HG03039 (cell line): ENCODE measurements at regions not wholly inside any gene's neighbourhood (a gene's known extent, or its start where the extent isn't known, plus 50 kb on each side); places are given as distances from the start of the nearest gene placed in this dataset.
"Not testable (repeated sequence)": the region's sequence is repeated elsewhere in the genome, so short reads cannot be mapped to it uniquely, and the experiment has no call there.

Source experiments
- ATAC-seq: cut with Tn5 transposase; IDR thresholded peaks from one replicate; pipeline ENCODE4 v1.9.1; 2021; ENCODE audit warnings: mild to moderate bottlenecking, moderate library complexity; ENCODE audit not compliant: unreplicated experiment

DNA sequence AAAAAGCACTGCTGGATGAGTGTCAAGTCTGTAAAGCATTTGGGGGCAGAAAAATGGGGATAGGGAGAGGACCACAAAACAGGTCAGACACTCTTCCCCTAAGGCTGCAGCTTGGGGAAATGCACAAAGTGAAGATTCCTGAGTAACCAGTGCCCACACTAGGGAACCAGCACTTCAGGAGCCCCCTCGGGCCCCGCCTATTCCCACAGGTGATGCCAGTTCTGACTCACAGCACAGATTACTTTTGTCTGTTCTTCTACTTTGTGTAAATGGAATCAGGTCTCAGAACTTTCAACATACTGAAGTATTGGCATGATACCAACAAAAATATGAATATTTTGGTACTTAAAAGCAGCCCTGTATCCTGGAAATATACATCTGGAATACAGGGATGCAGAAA, 112.5 kb downstream of the ADRA2C start:
- ATAC-seq, result no peak

DNA sequence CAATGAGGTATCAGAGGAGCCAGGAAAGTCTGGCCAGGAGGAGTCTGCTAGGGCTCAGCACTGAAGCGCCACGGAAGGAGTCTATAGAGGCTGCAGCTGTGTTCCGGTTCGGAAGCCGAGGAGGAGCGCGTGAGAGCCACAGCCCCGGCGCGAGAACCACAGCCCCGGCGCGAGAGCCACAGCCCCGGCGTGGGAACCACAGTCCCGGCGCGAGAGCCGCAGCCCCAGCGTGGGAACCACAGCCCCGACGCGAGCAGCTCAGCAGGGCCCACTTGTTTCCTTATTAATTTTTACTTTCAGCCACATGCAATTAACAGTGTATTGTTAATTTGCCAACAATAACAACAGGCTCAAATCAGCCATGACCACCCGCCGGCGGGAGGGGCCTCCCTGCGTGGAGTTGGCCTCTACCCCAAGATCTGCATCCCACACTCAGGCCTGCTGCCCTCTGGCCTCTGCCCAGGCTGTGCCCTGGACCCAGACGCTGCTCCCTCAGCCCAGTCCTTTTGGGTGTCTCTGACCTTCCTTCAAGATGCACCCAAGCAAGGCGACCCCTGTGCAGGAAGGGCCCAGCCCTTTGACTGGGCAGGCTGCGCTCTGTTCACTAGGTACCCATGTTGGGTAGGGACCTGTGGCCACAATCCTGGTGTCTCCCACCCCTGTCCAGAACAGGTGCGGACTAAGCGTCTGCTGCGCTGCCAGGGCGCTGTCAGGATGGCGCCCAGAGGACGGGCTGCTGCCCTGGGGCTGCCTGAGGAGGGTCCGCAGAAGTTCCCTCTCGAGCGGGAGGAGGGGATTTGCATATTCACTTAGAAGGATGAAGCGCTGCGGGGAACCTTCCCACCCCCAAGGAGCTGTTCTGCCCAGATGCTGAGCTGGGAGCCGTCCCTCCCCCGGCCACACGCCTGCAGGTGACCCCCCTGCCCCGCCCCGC, 113.8 kb downstream of the ADRA2C start:
- ATAC-seq, result no peak

DNA sequence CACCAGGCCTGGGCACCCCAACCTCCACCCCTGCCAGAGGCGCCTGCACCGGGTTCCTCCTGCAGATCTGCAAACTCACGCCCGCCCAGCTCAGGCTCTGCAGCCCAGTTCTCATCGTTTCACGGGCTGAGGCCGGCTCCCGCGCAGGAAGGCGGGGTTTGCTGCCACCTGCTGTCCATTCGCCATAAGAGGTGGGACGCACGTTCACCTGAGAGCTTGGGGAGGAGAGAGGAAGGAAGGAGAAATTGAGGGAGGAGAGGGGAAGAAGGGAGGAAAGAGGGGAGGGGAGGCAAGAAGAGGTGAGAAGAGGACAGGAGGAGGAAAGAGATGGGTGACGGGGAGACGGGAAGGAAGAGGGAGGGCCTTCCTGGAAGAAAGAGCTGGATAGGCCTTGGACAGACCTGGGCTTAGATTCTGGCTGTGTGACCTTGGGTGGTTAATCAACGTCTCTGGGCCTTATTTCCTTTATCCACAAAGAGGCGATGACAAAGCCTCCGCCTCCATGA, 114.5 kb downstream of the ADRA2C start:
- no peak for ATAC-seq

DNA sequence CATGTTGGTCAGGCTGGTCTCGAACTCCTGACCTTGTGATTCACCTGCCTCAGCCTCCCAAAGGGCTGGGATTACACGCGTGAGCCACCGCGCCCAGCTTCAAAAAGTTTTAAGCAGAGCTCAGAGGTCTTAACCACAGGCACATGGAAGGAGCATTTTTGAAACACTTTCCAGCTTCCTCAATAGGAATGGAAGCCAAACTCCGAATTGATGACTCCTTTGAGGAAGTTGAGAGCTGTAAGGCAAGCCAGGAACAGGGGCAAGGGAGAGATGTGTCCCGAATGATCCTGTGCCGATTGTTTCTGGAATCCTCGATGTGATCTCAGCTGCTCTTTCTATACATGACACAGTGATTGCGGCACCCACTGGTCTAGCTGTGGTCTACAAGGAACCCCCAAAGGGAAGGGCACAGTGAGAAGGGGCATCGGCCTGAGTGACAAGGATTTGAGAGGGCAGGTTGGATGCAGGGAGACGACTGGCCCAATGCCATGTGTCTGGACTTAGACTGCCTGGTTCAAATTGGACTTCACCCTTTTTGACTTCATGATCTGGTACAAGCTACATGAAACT, 116.2 kb downstream of the ADRA2C start:
- ATAC-seq, result not testable (repeated sequence)

DNA sequence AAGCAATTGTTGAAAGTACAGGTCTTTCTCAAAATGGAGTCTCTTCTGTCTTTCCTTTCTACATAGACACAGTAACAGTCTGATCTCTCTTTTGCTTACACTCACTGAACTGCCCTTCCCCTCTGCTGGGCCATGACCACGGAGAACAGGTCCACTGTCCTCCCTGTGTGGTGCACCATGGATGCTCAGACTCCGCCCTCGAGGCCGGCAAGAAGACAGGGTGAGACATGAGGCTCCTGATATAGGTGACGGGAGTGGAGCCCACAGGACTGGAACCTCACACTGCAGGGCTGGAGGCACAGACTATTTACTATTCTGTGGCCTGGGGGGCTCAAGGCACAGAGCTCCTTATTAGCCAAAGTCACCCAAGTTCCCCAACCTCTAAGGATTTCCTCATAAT, 118.1 kb downstream of the ADRA2C start:
- ATAC-seq, result not testable (repeated sequence)

DNA sequence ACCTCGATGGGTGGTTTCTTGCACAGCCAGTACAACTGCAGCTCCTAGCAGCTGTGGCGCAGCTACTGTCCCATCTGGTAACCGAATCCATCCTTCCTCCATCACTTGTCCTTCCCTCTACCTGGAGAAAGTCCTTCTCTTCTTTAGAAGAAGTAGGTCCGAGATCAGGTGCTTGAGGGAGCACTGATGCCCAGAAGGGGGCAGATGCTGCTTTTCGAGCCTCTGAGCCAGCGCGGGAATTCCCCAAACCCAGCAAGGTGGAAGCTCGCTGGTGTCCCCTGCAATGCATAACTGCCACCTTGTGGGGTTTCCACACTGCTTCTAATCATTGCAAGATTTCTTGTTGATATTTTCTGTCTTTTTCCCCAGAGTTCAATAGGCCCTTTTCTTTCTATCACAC, 127.4 kb downstream of the ADRA2C start:
- not testable (repeated sequence) for ATAC-seq

DNA sequence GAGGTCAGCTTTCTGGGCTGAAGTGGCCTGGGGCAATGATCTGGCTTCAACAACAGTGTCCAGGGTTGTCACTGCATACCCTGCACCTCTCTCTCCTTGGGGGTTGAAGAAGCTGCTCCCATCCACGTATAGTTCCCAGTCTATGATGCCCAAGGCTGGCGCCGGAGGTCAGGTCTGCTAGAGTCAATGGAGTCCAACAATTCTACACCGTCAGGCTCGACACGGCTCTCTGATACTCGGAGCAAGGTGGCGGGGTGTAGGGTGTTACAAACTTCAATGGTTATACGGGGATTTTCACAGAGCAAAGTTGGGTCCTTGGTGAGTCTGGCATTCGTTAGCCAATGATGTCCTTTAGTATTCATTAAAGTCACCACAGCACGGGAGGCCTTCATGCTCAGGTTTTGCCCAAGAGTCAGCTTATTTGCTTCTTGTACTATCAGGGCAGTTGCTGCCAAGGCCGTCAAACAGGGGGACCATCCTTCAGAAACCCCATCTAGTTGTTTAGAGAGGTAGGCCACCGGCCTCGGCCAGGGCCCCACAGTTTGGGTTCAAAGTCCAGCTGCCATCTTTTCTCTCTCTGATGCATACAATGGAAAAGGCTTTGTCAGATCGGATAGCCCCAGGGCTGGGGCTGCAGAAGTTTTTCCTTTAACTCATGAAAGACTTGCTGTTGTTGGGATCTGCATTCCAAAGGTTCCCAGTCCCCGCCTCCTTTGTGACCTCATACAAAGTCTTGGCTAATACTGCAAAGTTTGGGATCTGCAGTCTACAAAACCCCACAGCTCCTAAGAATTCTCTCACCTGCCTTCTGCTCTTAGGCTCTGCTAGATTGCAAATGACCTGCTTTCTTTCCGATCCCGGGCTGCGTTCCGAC, 128.1 kb downstream of the ADRA2C start:
- not testable (repeated sequence) for ATAC-seq

DNA sequence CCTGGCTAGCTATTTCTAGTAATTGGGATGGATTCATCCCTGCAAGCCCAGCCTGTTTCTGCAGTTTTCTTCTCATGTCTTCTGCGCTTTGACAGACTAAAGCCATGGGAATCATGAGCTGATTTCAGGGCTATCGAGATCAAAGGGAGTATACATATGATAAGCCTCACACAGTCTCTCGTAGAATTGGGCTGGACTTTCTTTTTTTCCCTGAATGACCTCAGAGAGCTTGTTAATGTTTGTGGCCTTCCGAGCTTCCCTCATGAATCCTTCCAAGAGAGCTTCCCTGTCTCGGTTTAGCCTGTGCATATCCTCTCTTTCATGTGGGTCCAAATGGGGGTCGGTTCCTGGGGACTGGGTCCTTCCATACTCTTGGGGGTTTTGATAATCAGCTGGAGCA, 130.3 kb downstream of the ADRA2C start:
- ATAC-seq, result no peak

DNA sequence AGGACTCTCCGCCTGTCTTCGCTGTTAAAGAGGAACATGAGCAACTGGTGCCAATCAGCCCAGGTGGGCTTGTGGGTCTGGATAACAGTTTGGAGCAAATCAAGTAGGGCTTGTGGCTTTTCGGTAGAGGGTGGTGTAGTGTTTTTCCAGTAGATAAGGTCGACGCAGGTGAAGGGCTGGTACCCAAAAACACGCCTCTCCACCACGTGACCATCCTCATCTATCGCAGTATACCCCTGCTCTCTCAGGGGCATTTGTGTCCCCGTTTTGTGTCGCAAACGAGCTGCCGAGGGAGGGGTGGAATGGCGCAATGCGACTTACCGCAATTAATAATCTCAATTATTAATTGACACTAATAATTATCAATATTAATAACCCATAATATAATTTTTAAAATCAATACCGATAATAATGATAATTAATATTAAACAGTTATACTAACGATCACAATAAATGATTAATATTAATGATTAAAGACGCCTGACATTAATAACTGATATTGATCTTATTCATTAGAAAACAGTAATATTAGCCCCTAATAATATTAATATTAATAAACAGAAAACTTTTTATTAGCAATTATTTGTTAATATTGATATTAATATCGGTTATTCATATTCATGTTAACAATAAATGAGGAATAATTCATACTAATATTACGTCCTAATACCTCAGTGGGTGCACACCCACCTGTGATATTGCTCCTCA, 130.8 kb downstream of the ADRA2C start:
- ATAC-seq, result not testable (repeated sequence)

DNA sequence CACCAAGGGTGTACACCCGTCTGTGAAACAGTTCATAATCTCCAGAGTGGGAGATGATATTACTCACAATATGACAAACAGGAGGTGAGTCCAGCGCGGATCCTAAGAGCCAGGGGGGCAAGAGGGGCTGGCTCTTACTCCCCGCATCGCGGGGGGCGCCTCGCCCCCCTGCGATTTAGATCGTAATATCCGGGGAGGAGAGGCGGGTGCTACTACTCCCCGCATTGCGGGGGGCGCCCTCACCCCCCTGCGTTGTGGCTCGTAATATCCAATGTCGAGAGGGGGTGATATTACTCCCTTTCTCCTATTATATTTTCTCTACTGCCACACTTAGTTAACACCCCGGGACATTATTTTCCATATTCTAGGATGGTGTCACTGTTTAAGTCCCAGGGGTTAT, 131.9 kb downstream of the ADRA2C start:
- no peak for ATAC-seq

DNA sequence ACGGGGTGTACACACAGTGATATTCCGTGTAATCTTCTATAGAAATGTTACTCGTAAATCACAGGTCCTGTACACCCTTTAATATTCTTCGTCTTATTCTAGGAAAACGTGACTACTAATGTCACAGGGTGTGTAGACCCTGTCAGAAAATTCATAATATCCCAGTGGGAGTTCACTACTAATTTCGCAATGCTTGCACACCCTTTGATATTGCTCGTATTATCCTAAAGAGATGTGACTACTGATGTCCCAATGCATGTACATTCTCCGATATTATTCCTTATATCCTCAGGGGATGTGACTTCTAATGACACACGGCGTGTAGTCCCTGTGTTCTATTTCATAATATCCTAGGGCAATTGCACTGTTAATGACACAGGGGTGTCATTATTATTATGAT, 132.7 kb downstream of the ADRA2C start:
- not testable (repeated sequence) for ATAC-seq

DNA sequence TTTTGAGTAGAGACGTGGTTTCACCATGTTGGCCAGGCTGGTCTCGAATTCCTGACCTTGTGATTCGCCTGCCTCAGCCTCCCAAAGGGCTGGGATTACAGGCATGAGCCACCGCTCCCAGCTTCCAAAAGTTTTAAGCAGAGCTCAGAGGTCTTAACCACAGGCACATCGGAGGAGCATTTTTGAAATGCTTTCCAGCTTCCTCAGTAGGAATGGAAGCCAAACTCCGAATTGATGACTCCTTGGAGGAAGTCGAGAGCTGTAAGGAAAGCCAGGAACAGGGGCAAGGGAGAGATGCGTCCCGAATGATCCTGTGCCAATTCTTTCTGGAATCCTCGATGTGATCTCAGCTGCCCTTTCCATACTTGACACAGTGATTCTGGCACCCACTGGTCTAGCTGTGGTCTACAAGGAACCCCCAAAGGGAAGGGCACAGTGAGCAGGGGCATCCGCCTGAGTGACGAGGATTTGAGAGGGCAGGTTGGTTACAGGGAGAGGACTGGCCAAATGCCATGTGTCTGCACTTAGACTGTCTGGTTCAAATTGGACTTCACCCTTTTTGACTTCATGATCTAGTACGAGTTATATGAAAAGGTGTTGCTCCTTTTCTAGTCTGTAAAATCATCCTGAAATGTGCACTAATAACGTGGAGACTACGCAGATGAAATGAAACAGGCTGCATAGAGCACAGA, 138.2 kb downstream of the ADRA2C start:
- ATAC-seq, result not testable (repeated sequence)

DNA sequence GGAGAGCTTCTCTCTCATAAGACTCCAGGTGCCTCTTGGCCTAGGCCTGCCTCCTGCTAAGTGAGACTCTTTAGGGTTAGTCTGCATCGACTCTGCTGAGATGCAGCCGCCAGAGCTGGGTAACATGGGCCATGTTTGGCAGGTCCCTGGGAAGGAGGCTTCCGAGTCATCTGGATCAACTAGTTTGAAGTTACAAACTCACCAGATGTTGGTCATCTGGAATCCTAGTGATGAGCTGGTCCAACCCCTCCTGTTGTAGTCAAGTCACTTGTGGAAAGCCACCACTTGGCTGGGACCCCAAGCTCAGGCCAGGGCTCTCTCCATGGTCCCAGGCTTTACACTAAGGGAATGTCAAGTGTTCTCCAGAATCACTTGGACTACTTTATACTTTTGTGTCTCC, 143.4 kb downstream of the ADRA2C start:
- not testable (repeated sequence) for ATAC-seq

DNA sequence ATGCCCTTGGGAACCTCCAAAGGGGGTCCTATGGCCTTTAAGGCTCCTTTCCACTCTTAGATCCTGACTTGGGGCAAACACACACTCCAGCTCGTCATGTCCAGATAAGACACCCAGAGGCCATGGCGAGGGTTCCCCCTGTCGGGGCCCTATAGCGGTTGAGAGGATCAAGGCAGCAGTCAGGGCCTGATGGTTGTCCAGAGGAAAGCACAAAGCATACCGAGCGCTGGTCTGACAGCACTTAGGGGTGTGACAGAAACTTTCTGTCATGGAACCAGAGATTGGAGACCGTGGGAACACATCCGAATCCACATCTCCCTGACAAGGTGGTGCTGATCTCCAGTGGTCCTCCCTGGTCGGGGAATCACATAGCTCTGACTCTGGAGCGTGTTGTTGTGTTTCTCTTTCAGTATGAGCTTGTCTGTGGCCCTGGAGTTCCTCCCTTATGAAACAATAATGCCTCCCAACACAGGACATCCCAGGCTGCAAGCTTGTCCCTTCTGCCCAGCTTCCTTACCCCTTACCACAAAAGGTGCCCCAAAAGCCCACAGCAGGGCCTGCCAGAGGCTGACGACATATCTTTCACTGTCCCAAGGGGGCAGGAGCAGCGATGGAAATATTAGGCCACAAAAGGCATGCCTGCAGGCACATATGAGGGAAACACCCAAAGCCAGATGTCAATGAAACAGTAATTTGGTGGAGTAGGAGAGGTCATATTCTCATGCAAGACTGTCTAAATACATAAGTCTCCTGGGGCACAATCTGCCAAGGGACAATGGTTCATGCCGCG, 144.2 kb downstream of the ADRA2C start:
- not testable (repeated sequence) for ATAC-seq

DNA sequence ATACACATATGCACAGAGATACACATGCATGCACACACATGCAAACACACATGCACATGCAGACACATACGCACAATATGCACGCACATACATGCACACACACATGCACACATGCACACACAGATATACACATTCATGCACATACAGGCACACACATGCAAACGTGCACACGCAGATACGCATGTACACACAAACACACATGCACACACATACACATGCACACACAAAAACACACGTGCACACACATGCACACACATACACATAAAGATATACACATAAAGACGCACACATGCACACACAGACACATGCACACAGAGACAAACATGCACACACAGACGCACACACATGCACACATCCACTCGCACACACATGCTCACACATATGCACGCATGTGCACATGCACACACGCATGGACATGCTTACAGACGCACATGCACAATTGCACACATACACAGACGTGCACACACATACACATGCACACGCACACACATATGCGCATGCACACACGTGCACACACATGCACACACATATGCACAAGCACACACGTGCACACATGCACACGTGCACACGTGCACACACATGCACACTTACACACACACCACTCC, 145.2 kb downstream of the ADRA2C start:
- no peak for ATAC-seq

DNA sequence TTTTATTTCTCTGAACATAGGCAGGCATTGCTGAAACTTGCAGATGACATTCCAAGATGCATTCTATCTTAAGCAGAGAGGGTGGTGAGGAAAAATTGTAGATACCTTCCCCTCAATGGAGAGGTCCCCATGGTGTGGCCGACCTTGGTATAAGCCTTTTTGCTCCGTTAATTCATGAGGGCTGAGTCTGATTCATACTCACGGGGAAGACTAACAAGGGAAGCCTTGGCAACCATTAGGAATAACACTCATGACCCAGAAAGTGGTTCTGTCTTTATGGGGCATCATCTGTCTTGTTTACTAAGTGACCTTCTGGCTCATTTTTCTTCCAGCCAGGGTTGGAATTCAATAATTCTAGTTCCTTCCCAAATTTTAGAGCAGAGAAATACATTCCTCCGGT, 148.3 kb downstream of the ADRA2C start:
- not testable (repeated sequence) for ATAC-seq

DNA sequence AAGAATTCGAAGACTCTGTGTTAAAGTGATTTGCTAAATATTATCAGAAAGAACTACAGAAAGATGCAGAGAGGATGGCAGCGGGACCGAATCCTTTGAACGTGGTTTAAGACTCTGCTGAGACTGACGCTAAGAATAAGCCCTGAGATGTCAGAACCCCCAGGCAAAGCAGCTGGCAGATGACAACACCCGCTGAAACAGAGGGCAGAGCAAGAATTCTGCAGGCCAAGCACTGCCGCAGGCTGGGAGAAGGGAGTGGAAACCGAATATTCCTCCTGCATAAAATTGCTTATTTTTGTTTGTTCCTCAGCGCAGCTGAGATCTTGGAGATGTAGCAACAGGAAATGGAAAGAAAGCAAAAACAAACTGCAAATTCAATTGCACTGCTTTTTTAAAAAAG, 153.3 kb downstream of the ADRA2C start:
- ATAC-seq, result not testable (repeated sequence)

DNA sequence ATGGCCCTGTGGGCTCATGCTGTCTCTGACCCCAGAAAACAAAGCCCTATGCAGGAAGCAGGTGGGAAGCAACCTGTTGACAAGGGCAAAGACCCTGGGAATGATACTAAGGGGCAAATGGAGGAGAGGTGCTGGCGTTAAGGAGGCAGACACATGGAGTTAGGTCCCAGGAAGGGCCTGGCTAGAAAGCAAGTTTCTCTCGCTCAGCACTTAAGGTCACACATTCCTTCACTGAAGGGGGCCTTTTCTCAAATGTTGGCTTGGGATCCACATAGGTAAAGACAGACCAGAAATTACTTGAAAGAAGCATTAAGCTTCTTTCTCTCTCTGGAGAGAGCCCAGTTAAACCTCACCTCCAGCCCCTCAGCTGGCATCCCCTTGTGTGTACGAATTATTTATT, 155.7 kb downstream of the ADRA2C start:
- not testable (repeated sequence) for ATAC-seq

DNA sequence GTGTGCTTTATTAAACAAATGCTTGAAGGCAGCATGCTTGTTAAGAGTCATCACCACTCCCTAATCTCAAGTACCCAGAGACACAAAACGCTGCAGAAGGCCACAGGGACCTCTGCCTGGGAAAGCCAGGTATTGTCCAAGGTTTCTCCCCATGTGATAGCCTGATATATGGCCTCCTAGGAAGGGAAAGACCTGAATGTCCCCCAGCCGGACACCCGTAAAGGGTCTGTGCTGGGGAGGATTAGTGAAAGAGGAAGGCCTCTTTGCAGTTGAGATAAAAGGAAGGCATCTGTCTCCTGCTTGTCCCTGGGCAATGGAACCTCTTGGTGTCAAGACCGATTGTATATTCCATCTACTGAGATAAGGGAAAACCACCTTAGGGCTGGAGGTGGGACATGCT, 159.7 kb downstream of the ADRA2C start:
- ATAC-seq, result not testable (repeated sequence)
